Nephron progenitor cell (in vitro differentiated cells): ENCODE measurements at regions not wholly inside any gene's neighbourhood (a gene's known extent, or its start where the extent isn't known, plus 50 kb on each side); places are given as distances from the start of the nearest gene placed in this dataset.
A peak's percentile ranks its signal among the peaks of the same experiment; 100 is the strongest.

ENCODE experiments used
- DNase-seq: peaks from one replicate; pipeline ENCODE4 v3.0.0; 2021
- H3K27ac Mint-ChIP-seq: 2 replicates; pipeline ENCODE4 v1.8.0; 2021; ENCODE audit warnings: mild to moderate bottlenecking, moderate library complexity, mixed read lengths
- H3K27me3 Mint-ChIP-seq: 2 replicates; pipeline ENCODE4 v1.8.0; 2021; ENCODE audit warnings: mild to moderate bottlenecking, low read depth, mixed read lengths; ENCODE audit not compliant: poor library complexity
- H3K36me3 Mint-ChIP-seq: 2 replicates; pipeline ENCODE4 v1.8.0; 2021; ENCODE audit warnings: low read depth, mixed read lengths
- H3K4me1 Mint-ChIP-seq: 2 replicates; pipeline ENCODE4 v1.8.0; 2021; ENCODE audit warnings: mixed read lengths
- H3K4me3 Mint-ChIP-seq: 2 replicates; pipeline ENCODE4 v1.8.0; 2021; ENCODE audit warnings: mild to moderate bottlenecking, moderate library complexity, mixed read lengths
- H3K9me3 Mint-ChIP-seq: 2 replicates; pipeline ENCODE4 v1.8.0; 2021; ENCODE audit warnings: mild to moderate bottlenecking, moderate library complexity, mixed read lengths
- TF ChIP-seq, protein P1 (sequence below): fragments of 200-600 bp; sonication (generic); IDR thresholded peaks from 2 replicates; pipeline ENCODE4 v1.5.0; 2021; ENCODE audit warnings: antibody characterized with exemption

DNA sequence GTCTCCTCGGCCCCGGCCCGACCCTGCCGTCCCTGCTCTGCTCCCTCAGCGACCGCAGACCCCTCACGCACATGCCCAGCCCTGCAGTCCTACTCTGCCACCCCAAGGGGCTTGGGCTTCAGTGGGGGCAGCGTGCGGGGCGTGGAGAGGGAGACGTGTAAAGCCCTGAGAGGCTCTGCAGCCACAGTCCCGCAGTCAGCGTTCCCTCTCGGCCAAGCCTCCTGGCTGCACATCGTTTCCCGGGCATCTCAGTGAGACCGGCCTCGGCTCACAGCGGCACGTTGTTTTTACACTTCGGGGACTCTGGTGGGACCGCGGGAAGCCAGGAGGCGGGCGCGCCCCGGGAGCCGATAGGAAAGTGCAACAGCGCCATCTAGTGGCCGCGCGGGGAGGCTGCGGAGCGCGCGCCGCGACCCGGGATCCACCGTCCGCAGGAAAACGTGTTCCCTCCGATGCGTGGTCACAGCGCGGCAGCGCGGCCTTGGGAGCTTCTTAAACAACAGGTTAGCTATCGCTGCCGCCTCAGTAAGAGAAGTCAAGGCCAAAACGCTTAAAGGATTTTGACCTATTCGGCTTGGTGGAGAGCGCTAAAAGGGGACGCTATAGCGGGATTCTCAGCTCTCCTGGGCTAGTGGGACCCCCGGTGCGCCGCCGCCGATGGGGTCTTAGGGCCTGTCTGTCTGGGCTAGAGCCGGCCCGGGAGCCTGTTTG lies 226.8 kb upstream of the IGF1R start:
- TF ChIP-seq, protein P1, sequence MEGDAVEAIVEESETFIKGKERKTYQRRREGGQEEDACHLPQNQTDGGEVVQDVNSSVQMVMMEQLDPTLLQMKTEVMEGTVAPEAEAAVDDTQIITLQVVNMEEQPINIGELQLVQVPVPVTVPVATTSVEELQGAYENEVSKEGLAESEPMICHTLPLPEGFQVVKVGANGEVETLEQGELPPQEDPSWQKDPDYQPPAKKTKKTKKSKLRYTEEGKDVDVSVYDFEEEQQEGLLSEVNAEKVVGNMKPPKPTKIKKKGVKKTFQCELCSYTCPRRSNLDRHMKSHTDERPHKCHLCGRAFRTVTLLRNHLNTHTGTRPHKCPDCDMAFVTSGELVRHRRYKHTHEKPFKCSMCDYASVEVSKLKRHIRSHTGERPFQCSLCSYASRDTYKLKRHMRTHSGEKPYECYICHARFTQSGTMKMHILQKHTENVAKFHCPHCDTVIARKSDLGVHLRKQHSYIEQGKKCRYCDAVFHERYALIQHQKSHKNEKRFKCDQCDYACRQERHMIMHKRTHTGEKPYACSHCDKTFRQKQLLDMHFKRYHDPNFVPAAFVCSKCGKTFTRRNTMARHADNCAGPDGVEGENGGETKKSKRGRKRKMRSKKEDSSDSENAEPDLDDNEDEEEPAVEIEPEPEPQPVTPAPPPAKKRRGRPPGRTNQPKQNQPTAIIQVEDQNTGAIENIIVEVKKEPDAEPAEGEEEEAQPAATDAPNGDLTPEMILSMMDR: peak; percentile 99
- Mint-ChIP-seq H3K27me3 (peaks cover 58% of the 10 kb centered on the region), H3K36me3 (no peaks in the 10 kb centered on the region), H3K4me3 (peak overlapping the region; percentile 70), H3K27ac (no peak overlapping the region), H3K9me3 (no peaks in the 10 kb centered on the region), H3K4me1 (peaks cover 31% of the 10 kb centered on the region)
- DNase-seq: peak; percentile 94

DNA sequence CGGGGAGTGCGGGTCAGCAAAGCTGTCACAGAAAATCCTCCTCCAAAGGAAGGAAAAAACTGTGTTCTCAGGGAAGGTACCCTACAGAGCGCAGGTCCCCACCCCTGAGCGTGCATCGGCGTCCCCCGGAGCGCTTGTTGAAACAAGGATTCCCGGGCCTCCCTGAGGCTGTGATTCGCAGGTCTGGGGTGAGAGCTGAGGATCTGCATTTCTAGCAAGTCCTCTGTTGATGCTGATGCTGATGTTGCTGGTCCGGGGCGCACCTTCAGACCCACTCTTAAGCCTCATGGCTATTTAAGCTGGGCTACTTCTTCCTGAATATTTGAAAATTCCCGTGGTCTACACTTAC lies 226.2 kb upstream of the IGF1R start:
- peaks cover 26% of the 10 kb centered on the region for H3K4me1 Mint-ChIP-seq
- H3K27ac Mint-ChIP-seq: no peak overlapping the region
- TF ChIP-seq, protein P1: no peak
- H3K4me3 Mint-ChIP-seq: peak overlapping the region; percentile 70
- no peaks in the 10 kb centered on the region for H3K36me3 Mint-ChIP-seq
- peaks cover 64% of the 10 kb centered on the region for H3K27me3 Mint-ChIP-seq
- no peaks in the 10 kb centered on the region for H3K9me3 Mint-ChIP-seq
- DNase-seq: no peak

DNA sequence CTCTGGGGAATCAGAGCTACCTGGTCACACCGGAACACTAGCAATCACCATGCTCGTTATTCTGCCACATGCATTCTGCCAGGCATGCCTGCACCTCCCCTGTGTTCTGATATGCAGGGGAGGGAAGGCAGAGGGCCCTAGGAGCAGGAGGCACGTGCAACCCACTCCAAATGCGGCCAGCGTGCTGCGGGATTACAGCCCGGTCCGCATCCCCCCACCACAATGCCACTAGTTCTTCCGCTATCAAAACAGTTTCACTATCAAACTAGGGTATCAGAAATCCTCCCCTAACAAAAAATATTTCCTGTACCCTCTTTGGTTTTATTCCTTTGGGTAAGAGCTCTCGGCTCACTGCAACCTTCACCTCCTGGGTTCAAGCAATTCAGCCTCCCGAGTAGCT lies 223.2 kb upstream of the IGF1R start:
- Mint-ChIP-seq H3K27ac (no peak overlapping the region), H3K27me3 (peaks cover 94% of the 10 kb centered on the region)

DNA sequence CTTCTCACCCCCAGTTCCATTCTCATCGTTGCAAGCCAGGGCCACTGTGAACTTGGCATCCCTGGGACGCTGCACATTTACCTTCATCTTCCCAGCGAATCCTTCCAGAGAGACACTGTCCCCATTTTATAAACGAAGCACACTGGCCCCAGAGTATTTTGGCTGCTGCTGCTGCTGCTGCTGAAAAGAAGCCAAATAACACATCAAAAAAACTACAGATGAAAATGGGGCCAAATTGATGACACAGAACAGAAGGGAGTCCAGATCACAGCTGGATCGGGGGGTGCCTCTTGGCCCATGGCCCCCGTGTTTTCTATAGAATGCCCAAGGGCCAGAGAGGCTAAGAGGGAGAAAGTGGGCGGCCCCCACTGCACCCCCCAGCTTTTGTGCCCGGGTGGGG lies 221.0 kb upstream of the IGF1R start:
- TF ChIP-seq, protein P1: no peak
- H3K4me1 Mint-ChIP-seq: no peaks in the 10 kb centered on the region
- H3K27me3 Mint-ChIP-seq: peaks cover 80% of the 10 kb centered on the region
- peaks cover 15% of the 10 kb centered on the region for H3K9me3 Mint-ChIP-seq
- H3K27ac Mint-ChIP-seq: no peak overlapping the region
- H3K4me3 Mint-ChIP-seq: peak overlapping the region; percentile 74
- peaks cover 10% of the 10 kb centered on the region for H3K36me3 Mint-ChIP-seq
- no peak for DNase-seq

More for the DNA sequence above, 223.2 kb upstream of the IGF1R start:
- Mint-ChIP-seq H3K36me3 (peaks cover 10% of the 10 kb centered on the region), H3K4me1 (peaks cover 7% of the 10 kb centered on the region), H3K4me3 (no peak overlapping the region), H3K9me3 (peaks cover 12% of the 10 kb centered on the region)
- DNase-seq: no peak
- TF ChIP-seq, protein P1: no peak

DNA sequence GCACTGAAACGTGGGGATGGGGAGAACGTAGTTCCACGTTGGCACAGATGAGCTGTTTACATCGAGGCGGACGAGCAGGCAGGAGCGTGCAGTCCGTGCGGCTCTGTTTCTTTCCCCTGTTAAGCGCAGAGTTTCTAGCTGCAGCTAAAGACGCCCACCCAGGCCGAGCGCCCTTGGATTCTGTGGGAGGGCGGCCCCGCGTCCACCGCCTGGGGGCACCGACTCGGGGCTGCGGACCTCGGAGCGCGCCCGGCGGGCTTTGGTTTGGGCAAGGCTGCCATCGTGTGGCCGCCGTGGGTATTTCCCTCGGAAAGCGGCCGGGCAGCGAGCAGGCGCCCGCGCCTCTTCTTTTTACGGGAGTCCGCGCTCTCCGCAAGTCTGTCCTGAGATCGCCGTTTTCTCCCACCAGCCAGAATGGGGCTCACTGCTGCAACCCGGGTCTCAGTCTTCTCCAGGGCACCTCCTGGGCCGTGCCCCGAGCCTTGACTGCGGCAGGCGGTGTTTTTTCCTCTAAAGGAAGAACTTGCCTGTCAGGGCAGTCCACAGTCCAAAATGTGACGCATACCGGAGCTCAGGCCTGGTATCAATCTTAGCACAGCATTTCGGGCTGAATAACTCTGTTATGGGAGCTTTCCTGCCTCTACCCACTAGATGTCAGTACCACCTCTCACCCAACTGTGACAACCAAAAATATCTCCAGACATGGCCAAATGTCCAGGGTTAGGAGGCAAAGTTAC lies 219.9 kb upstream of the IGF1R start:
- Mint-ChIP-seq H3K27me3 (peaks cover 70% of the 10 kb centered on the region), H3K36me3 (peaks cover 10% of the 10 kb centered on the region), H3K4me1 (no peaks in the 10 kb centered on the region), H3K9me3 (peaks cover 25% of the 10 kb centered on the region), H3K4me3 (peak overlapping the region; percentile 74), H3K27ac (no peak overlapping the region)
- TF ChIP-seq, protein P1: peak; percentile 85
- peak; percentile 93 for DNase-seq
